GM21390 (cell line): ENCODE measurements at regions not wholly inside any gene's neighbourhood (a gene's known extent, or its start where the extent isn't known, plus 50 kb on each side); places are given as distances from the start of the nearest gene placed in this dataset.

Experiments used
- ATAC-seq: cut with Tn5 transposase; IDR thresholded peaks from one replicate; pipeline ENCODE4 v1.9.1; 2021; ENCODE audit not compliant: unreplicated experiment

DNA sequence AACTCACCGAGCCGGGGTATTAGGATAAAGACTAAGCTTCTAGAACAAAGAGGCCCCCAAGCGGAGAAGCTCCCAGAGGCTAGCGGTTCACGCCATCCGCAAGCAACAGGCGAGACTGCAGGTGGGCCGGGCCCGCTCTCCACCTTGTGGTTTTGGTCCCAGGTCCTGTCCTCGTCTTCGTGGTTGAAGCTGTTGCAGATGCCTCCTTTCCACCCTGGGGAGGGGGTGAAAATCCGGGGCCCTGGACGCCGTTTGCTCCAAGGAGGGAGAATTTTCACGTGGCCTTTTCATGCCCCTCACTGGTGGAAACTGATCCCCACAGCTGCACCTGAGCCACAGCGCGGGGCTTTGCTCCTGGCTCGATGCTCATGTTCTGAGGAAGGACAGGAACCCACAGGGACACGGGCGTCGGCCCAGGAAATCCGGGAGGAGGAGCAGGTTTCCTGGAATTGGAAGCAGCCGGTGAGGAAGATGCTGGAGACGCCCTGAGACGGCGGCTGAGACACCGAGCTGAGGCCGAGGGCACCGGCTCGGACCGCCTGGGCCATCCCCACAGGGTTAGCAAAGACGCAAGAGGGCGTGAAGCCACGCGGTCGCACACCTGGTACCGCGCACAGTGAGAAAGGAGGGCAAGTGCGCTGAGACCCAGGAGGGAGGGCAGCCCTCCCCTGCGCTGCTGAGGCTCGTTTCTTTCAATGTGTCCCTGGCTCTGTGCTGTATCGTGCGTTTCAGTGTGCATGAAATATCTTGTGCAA is 54.7 kb upstream of the SALL3 start:
- ATAC-seq: no peak

- ATAC-seq: no peak
Observed at GRCh38 chr18:78925557-78926242, 53.9 kb upstream of the SALL3 start.

GRCh38 chr18:78926243-78926615 is 53.4 kb upstream of the SALL3 start:
- ATAC-seq: no peak

DNA sequence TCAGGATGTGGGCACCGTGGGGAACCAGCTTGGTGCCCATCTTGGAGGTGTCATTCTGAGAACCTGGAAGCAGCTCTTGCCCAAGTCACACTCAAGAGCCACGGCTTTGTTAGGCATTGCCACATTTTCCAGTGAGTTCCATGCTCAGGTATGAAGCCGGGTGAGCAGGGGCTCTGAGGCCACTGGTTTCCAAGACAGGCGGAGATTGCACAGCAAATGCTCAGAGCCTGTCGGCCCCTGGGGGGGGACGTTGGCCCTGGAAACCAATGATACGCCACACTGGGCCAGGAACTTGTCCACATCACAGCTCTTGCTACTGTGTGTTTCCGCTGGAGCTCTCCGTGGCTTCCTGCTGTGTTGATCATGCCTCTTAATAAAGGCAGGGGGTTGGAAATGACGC is 52.5 kb upstream of the SALL3 start:
- ATAC-seq: no peak

DNA sequence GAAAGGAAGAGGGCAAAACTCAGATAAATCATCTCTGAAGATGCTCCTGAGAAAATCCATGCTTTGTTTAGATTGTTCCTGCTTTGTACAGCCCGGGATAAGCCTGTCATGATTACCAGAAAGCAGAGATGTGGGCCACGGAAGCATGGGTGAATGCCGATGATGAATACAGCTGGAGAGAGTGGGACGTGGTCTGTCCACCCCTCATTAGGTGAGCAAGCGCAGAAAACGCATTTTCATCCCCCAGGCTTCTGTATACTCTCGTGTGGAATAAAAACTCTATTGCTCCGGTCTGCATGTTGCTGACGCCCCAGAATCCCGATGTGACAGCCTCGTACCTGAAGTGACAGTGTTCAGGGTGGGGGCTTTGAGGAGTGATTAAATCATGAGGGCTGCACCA is 52.0 kb upstream of the SALL3 start:
- ATAC-seq: no peak

- ATAC-seq: no peak
Observed at GRCh38 chr18:78928076-78928475, 51.5 kb upstream of the SALL3 start.

- ATAC-seq: no peak
Observed at GRCh38 chr18:78929516-78929915, 50.1 kb upstream of the SALL3 start.
